H4 (cell line): ENCODE measurements at regions not wholly inside any gene's neighbourhood (a gene's known extent, or its start where the extent isn't known, plus 50 kb on each side); places are given as distances from the start of the nearest gene placed in this dataset.

Experiments used
- DNase-seq: peaks from one replicate; pipeline ENCODE4 v3.0.0-alpha.2; 2015; ENCODE audit warnings: low spot score

- no peak for DNase-seq
Observed at GRCh38 chr13:103145442-103145841, 79.2 kb upstream of the SLC10A2 start.

- DNase-seq: no peak
Observed at GRCh38 chr13:103143432-103143831, 77.2 kb upstream of the SLC10A2 start.

DNA sequence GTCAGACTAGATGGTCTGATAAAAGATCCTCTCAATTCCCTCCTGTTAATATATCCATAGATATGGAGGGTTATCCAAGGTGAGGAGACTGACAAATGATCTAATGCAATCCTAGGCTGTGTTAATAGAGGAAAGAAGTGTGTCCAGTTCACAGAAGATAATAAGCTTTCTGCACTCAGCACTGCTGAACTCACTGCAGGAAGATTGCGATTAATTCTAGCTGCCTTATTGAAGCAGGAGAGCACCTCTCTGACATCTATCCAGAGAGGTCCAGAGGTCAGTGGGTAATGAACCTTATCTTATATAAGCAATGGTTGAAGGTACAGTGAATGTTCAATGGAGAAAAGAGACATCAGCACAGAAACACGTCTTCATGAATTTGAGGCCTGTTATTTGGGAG is 75.9 kb upstream of the SLC10A2 start:
- DNase-seq: no peak

GRCh38 chr13:103140001-103140671 is 73.9 kb upstream of the SLC10A2 start:
- peak; percentile 4 for DNase-seq

- no peak for DNase-seq
Observed at GRCh38 chr13:103134271-103134670, 68.1 kb upstream of the SLC10A2 start.

- no peak for DNase-seq
Observed at GRCh38 chr13:103133556-103133955, 67.3 kb upstream of the SLC10A2 start.

GRCh38 chr13:103130681-103131210 is 64.5 kb upstream of the SLC10A2 start:
- DNase-seq: no peak

GRCh38 chr13:103130146-103130545 is 63.9 kb upstream of the SLC10A2 start:
- DNase-seq: no peak
